ENCODE measurements at regions not wholly inside any gene's neighbourhood (a gene's known extent, or its start where the extent isn't known, plus 50 kb on each side); places are given as distances from the start of the nearest gene placed in this dataset.

DNA sequence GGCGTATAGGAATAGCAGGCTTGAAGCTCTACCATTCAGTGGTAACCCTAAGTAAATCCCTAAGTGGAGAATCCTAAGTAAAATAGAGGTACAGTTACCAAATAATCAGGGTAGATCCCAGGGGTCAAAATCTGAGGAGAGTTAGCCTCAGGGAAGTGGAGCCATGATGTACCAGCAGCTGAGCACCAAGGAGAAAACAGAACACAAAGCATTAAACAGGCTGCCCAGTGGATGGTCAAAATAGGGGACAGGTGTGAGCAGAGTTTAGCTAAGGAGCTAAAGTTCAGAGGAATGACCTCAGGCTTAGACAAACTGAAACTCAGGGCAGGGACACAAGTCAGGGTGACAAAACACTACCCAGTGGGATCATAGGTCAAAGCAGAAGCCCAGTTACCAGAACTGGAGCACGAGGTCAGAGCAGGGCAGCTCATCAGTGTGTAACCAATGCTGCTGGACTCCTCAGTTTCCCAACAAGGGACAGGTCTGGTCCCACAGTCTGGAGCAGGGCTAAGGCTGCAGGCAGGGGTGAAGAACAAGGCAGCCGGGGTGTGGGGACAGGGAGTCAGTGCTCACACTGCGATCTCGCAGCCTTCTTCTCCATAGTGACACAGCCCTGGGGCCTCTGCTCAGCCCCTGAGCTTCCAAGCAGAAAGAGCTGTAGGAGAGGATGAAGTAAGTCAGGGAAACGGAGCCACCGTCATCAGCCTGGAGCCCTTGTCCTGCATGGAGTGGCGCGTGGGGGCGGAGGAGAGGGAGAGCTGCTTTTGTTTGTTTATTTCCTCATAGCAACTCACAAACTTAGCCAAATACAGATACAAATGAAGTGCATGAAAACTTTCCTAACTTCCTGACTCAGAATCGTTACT, 264.0 kb downstream of the MREG start (continued):
- TF ChIP-seq MED13 (CRISPR knock-in tag; IDR thresholded peaks at IDR 0.05) (peak; percentile 74; the same call in 1 of the 2 replicates), ATF7-NPFF (CRISPR knock-in tag; IDR thresholded peaks at IDR 0.05; ENCODE audit: low read depth) (no peak), TMF1 (CRISPR knock-in tag; IDR thresholded peaks at IDR 0.05; ENCODE audit: low read depth) (peak; percentile 83; the same call in 1 of the 2 replicates), ZNF317 (CRISPR knock-in tag; IDR thresholded peaks at IDR 0.05) (peak; percentile 91), RELA (CRISPR knock-in tag; IDR thresholded peaks at IDR 0.05) (0 out of 2 replicates have a peak, but pooled peaks have one; percentile 26), SOX5 (CRISPR knock-in tag; IDR thresholded peaks at IDR 0.05; ENCODE audit: borderline replicate concordance) (peak; percentile 88), U2AF2 (IDR thresholded peaks at IDR 0.05; ENCODE audit: low read depth, low read length) (no peak), ZNF816 (CRISPR knock-in tag; IDR thresholded peaks at IDR 0.05; ENCODE audit: borderline replicate concordance) (peak; percentile 98), ZNF790 (CRISPR knock-in tag; IDR thresholded peaks at IDR 0.05; ENCODE audit: borderline replicate concordance) (no peak), NBN (conservative IDR thresholded peaks at IDR 0.05) (no peak), RORA (CRISPR knock-in tag; IDR thresholded peaks at IDR 0.05) (peak; percentile 97; the same call in 1 of the 2 replicates), HDAC2 (CRISPR knock-in tag; IDR thresholded peaks at IDR 0.05) (peak; percentile 99), POLR2AphosphoS2 (IDR thresholded peaks at IDR 0.05; ENCODE audit: low read depth, low read length) (no peak), CEBPB (IDR thresholded peaks at IDR 0.05; ENCODE audit: borderline replicate concordance, low read depth, low read length) (peak; percentile 52; the same call in 1 of the 2 replicates), MYNN (CRISPR knock-in tag; IDR thresholded peaks at IDR 0.05; ENCODE audit: low read depth) (peak; percentile 89; the same call in 1 of the 2 replicates), JARID2 (CRISPR knock-in tag; IDR thresholded peaks at IDR 0.05; ENCODE audit: insufficient replicate concordance) (peak; percentile 84), ZNF34 (CRISPR knock-in tag; IDR thresholded peaks at IDR 0.05; ENCODE audit: borderline replicate concordance) (no peak), FOXP1 (IDR thresholded peaks at IDR 0.05) (no peak), FOXP1 (CRISPR knock-in tag; IDR thresholded peaks at IDR 0.05) (peak; percentile 80)
- TF ChIP-seq, protein P1, sequence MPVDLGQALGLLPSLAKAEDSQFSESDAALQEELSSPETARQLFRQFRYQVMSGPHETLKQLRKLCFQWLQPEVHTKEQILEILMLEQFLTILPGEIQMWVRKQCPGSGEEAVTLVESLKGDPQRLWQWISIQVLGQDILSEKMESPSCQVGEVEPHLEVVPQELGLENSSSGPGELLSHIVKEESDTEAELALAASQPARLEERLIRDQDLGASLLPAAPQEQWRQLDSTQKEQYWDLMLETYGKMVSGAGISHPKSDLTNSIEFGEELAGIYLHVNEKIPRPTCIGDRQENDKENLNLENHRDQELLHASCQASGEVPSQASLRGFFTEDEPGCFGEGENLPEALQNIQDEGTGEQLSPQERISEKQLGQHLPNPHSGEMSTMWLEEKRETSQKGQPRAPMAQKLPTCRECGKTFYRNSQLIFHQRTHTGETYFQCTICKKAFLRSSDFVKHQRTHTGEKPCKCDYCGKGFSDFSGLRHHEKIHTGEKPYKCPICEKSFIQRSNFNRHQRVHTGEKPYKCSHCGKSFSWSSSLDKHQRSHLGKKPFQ (CRISPR knock-in tag; IDR thresholded peaks at IDR 0.05; ENCODE audit: insufficient replicate concordance) = peak; percentile 99
- TF ChIP-seq, protein P2, sequence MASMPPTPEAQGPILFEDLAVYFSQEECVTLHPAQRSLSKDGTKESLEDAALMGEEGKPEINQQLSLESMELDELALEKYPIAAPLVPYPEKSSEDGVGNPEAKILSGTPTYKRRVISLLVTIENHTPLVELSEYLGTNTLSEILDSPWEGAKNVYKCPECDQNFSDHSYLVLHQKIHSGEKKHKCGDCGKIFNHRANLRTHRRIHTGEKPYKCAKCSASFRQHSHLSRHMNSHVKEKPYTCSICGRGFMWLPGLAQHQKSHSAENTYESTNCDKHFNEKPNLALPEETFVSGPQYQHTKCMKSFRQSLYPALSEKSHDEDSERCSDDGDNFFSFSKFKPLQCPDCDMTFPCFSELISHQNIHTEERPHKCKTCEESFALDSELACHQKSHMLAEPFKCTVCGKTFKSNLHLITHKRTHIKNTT (CRISPR knock-in tag; IDR thresholded peaks at IDR 0.05) = no peak
- TF ChIP-seq, protein P3, sequence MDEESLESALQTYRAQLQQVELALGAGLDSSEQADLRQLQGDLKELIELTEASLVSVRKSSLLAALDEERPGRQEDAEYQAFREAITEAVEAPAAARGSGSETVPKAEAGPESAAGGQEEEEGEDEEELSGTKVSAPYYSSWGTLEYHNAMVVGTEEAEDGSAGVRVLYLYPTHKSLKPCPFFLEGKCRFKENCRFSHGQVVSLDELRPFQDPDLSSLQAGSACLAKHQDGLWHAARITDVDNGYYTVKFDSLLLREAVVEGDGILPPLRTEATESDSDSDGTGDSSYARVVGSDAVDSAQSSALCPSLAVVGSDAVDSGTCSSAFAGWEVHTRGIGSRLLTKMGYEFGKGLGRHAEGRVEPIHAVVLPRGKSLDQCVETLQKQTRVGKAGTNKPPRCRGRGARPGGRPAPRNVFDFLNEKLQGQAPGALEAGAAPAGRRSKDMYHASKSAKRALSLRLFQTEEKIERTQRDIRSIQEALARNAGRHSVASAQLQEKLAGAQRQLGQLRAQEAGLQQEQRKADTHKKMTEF (CRISPR knock-in tag; IDR thresholded peaks at IDR 0.05) = peak; percentile 96
- TF ChIP-seq, protein P4, sequence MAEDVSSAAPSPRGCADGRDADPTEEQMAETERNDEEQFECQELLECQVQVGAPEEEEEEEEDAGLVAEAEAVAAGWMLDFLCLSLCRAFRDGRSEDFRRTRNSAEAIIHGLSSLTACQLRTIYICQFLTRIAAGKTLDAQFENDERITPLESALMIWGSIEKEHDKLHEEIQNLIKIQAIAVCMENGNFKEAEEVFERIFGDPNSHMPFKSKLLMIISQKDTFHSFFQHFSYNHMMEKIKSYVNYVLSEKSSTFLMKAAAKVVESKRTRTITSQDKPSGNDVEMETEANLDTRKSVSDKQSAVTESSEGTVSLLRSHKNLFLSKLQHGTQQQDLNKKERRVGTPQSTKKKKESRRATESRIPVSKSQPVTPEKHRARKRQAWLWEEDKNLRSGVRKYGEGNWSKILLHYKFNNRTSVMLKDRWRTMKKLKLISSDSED (CRISPR knock-in tag; IDR thresholded peaks at IDR 0.05) = no peak
- TF ChIP-seq, protein P5, sequence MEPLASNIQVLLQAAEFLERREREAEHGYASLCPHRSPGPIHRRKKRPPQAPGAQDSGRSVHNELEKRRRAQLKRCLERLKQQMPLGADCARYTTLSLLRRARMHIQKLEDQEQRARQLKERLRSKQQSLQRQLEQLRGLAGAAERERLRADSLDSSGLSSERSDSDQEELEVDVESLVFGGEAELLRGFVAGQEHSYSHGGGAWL (CRISPR knock-in tag; IDR thresholded peaks at IDR 0.05) = peak; percentile 60; the same call in 1 of the 2 replicates

All from HepG2 (cell line).